Upper lobe of left lung (tissue), 4 donors: ENCODE measurements at regions not wholly inside any gene's neighbourhood (a gene's known extent, or its start where the extent isn't known, plus 50 kb on each side); places are given as distances from the start of the nearest gene placed in this dataset.

ENCODE experiments used
- CTCF ChIP-seq, 6 experiments: fragments of 450-650 bp in 4 of 6; fragments of 200-600 bp in 2 of 6; sonication (generic) in 2 of 6; IDR thresholded peaks; one replicate each; pipeline ENCODE4 v1.5.1; 2016 to 2019; ENCODE audit warnings: antibody characterized with exemption in 6 of 6
- EP300 ChIP-seq, 4 donors: sonication (generic); formaldehyde crosslinking; IDR thresholded peaks; one replicate each; pipeline ENCODE4 v1.5.1; 2017; ENCODE audit warnings: antibody characterized with exemption in 4 of 4, control low read depth in 2 of 4
- POLR2A ChIP-seq, 4 donors: fragments of 450-650 bp; IDR thresholded peaks; one replicate each; pipeline ENCODE4 v1.5.1; 2016 to 2017; ENCODE audit warnings: antibody characterized with exemption in 4 of 4, mild to moderate bottlenecking in 2 of 4

DNA sequence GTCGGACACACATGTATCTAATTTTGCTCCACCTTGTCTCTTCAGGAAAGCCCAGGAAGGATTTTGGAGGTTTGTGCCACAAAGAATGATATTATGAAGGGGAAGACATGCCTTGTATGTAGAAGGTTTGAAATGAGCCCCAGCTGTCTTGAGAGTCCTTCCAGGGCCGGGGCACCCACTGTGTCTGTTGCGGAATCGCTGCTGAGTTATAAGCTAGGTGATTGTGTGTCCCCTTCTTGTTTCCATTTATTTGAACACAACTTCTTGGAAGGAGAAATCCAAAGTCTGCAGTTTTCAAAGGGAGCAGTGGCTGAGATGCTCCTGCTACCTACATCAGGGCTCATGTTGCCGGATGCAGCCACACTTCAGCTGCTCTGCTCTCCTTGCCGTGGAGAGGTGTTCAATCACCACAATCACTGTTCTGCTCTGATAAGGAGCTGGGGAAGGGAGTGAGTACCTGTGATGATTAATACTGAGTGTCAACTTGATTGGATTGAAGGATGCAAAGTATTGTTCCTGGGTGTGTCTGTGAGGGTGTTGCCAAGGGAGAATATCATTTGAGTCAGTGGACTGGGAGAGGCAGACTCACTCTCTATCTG lies 828.6 kb downstream of the QKI start:
- TF ChIP-seq CTCF (IDR thresholded peaks at IDR 0.05) (no peak), EP300 (IDR thresholded peaks at IDR 0.05) (no peak), POLR2A (IDR thresholded peaks at IDR 0.05) (no peak)
